DOHH2 (cell line): ENCODE measurements at regions not wholly inside any gene's neighbourhood (a gene's known extent, or its start where the extent isn't known, plus 50 kb on each side); places are given as distances from the start of the nearest gene placed in this dataset.

Experiments
- H3F3A ChIP-seq: fragments of 200-600 bp; sonication (generic), shearing (Covaris generic); 2 replicates; pipeline ENCODE4 v1.6.0; 2016; ENCODE audit warnings: antibody characterized with exemption, mild to moderate bottlenecking; ENCODE audit not compliant: control insufficient read depth, insufficient read depth
- H3K27ac ChIP-seq: fragments of 200-600 bp; sonication (generic); 2 replicates; pipeline ENCODE4 v1.5.1; 2014; ENCODE audit warnings: low read depth, mild to moderate bottlenecking, low read length, moderate library complexity
- H3K27me3 ChIP-seq: fragments of 200-600 bp; sonication (generic); 2 replicates; pipeline ENCODE4 v1.6.1; 2014; ENCODE audit warnings: mild to moderate bottlenecking, low read length, mixed read lengths; ENCODE audit not compliant: control insufficient read depth
- H3K36me3 ChIP-seq: fragments of 200-600 bp; sonication (generic); 2 replicates; pipeline ENCODE4 v1.6.1; 2014; ENCODE audit warnings: mild to moderate bottlenecking, low read length, moderate library complexity, mixed read lengths; ENCODE audit not compliant: control insufficient read depth
- H3K4me1 ChIP-seq: fragments of 200-600 bp; sonication (generic); 2 replicates; pipeline ENCODE4 v1.6.1; 2014; ENCODE audit warnings: mild to moderate bottlenecking, low read length, mixed read lengths; ENCODE audit not compliant: control insufficient read depth
- H3K4me2 ChIP-seq: fragments of 200-600 bp; sonication (generic); 2 replicates; pipeline ENCODE4 v1.6.0; 2014; ENCODE audit warnings: mild to moderate bottlenecking, low read length, moderate library complexity
- H3K4me3 ChIP-seq: fragments of 200-600 bp; sonication (generic); 2 replicates; pipeline ENCODE4 v1.5.1; 2014; ENCODE audit warnings: mild to moderate bottlenecking, low read length, mixed read lengths
- H3K79me2 ChIP-seq: fragments of 200-600 bp; sonication (generic); 2 replicates; pipeline ENCODE4 v1.6.1; 2014; ENCODE audit warnings: mild to moderate bottlenecking, low read length, mixed read lengths; ENCODE audit not compliant: control insufficient read depth
- H3K9me2 ChIP-seq: fragments of 200-600 bp; sonication (generic); replicated peaks from 2 replicates; pipeline ENCODE4 v1.6.1; 2014; ENCODE audit warnings: mild to moderate bottlenecking, low read length, mixed read lengths; ENCODE audit not compliant: control insufficient read depth
- H3K9me3 ChIP-seq: fragments of 200-600 bp; sonication (generic); 2 replicates; pipeline ENCODE4 v1.6.1; 2014; ENCODE audit warnings: antibody characterized with exemption, low read length, mixed read lengths; ENCODE audit not compliant: control insufficient read depth, insufficient read depth
- H4K20me1 ChIP-seq: fragments of 200-600 bp; sonication (generic); 2 replicates; pipeline ENCODE4 v1.6.0; 2014; ENCODE audit warnings: low read depth, mild to moderate bottlenecking, antibody characterized with exemption, low read length, moderate library complexity; ENCODE audit not compliant: control insufficient read depth, insufficient read depth
- CTCF ChIP-seq: fragments of 200-600 bp; sonication (generic); IDR thresholded peaks from one replicate; pipeline ENCODE4 v1.5.1; 2014; ENCODE audit warnings: antibody characterized with exemption, mild to moderate bottlenecking, low read depth, low read length; ENCODE audit not compliant: poor library complexity, severe bottlenecking
- EZH2phosphoT487 ChIP-seq: fragments of 200-600 bp; sonication (generic); IDR thresholded peaks from 2 replicates; pipeline ENCODE4 v1.6.1; 2017; ENCODE audit warnings: borderline replicate concordance, mild to moderate bottlenecking, antibody characterized with exemption, low read length, moderate library complexity, mixed read lengths

GRCh38 chr5:87574106-87574505 lies 161.4 kb upstream of the CCNH start:
- H3K27me3 ChIP-seq: no peaks in the 10 kb centered on the region
- no peak overlapping the region for H3K4me3 ChIP-seq
- no peak for TF ChIP-seq EZH2phosphoT487
- TF ChIP-seq CTCF: no peak

GRCh38 chr5:87572611-87573010 lies 159.9 kb upstream of the CCNH start:
- no peaks in the 10 kb centered on the region for H3K9me2 ChIP-seq
- H3K4me1 ChIP-seq: no peaks in the 10 kb centered on the region
- no peaks in the 10 kb centered on the region for H4K20me1 ChIP-seq
- no peaks in the 10 kb centered on the region for H3F3A ChIP-seq
- no peaks in the 10 kb centered on the region for H3K36me3 ChIP-seq
- H3K4me3 ChIP-seq: no peak overlapping the region
- H3K79me2 ChIP-seq: no peaks in the 10 kb centered on the region
- H3K27me3 ChIP-seq: no peaks in the 10 kb centered on the region
- no peaks in the 10 kb centered on the region for H3K9me3 ChIP-seq
- no peak for TF ChIP-seq EZH2phosphoT487
- H3K27ac ChIP-seq: no peak overlapping the region
- no peak overlapping the region for H3K4me2 ChIP-seq

More at GRCh38 chr5:87574106-87574505, 161.4 kb upstream of the CCNH start:
- Histone ChIP-seq H3F3A (no peaks in the 10 kb centered on the region), H4K20me1 (no peaks in the 10 kb centered on the region), H3K79me2 (no peaks in the 10 kb centered on the region), H3K9me3 (no peaks in the 10 kb centered on the region), H3K36me3 (no peaks in the 10 kb centered on the region), H3K27ac (no peak overlapping the region), H3K4me2 (no peak overlapping the region), H3K4me1 (no peaks in the 10 kb centered on the region), H3K9me2 (no peaks in the 10 kb centered on the region)

GRCh38 chr5:87572090-87572489 lies 159.4 kb upstream of the CCNH start:
- Histone ChIP-seq H3K27ac (no peak overlapping the region), H3K36me3 (no peaks in the 10 kb centered on the region)
- TF ChIP-seq CTCF (no peak), EZH2phosphoT487 (no peak)

GRCh38 chr5:87570366-87570765 lies 157.6 kb upstream of the CCNH start:
- no peaks in the 10 kb centered on the region for H3K9me3 ChIP-seq
- H3K4me3 ChIP-seq: no peak overlapping the region
- no peaks in the 10 kb centered on the region for H3K4me1 ChIP-seq
- H3K27ac ChIP-seq: no peak overlapping the region
- no peaks in the 10 kb centered on the region for H3K9me2 ChIP-seq
- no peaks in the 10 kb centered on the region for H3F3A ChIP-seq
- H4K20me1 ChIP-seq: no peaks in the 10 kb centered on the region
- H3K79me2 ChIP-seq: no peaks in the 10 kb centered on the region
- H3K4me2 ChIP-seq: no peak overlapping the region
- no peaks in the 10 kb centered on the region for H3K36me3 ChIP-seq
- no peaks in the 10 kb centered on the region for H3K27me3 ChIP-seq
- TF ChIP-seq EZH2phosphoT487 (no peak), CTCF (no peak)

More at GRCh38 chr5:87572090-87572489, 159.4 kb upstream of the CCNH start:
- Histone ChIP-seq H3K27me3 (no peaks in the 10 kb centered on the region), H3K9me3 (no peaks in the 10 kb centered on the region), H3K9me2 (no peaks in the 10 kb centered on the region), H3K4me2 (no peak overlapping the region), H4K20me1 (no peaks in the 10 kb centered on the region), H3K4me3 (no peak overlapping the region), H3K4me1 (no peaks in the 10 kb centered on the region), H3F3A (no peaks in the 10 kb centered on the region), H3K79me2 (no peaks in the 10 kb centered on the region)
